Osteoblast (primary cell): ENCODE measurements at regions not wholly inside any gene's neighbourhood (a gene's known extent, or its start where the extent isn't known, plus 50 kb on each side); places are given as distances from the start of the nearest gene placed in this dataset.

Experiments
- DNase-seq: peaks from one replicate; pipeline ENCODE4 v3.0.0; 2011; ENCODE audit warnings: low spot score, mixed read lengths; ENCODE audit not compliant: insufficient read length; ENCODE audit errors: missing footprints
- H2AFZ ChIP-seq: 2 replicates; pipeline ENCODE4 v1.6.0; 2011; ENCODE audit warnings: mild to moderate bottlenecking, low read length
- H3K27ac ChIP-seq: 2 replicates; pipeline ENCODE4 v1.5.1; 2011; ENCODE audit warnings: mild to moderate bottlenecking, low read depth, low read length, moderate library complexity
- H3K27me3 ChIP-seq: 2 replicates; pipeline ENCODE4 v1.6.0; 2012; ENCODE audit warnings: mild to moderate bottlenecking, control low read depth, inconsistent platforms, low read length, moderate library complexity; ENCODE audit not compliant: insufficient read depth
- H3K36me3 ChIP-seq: 2 replicates; pipeline ENCODE4 v1.5.1; 2011; ENCODE audit warnings: mild to moderate bottlenecking, low read length, control low read depth, moderate library complexity; ENCODE audit not compliant: insufficient read depth
- H3K4me1 ChIP-seq: 2 replicates; pipeline ENCODE4 v1.5.1; 2011; ENCODE audit warnings: mild to moderate bottlenecking, low read length, control low read depth, moderate library complexity; ENCODE audit not compliant: insufficient read depth
- H3K4me2 ChIP-seq: 2 replicates; pipeline ENCODE4 v1.6.0; 2011; ENCODE audit warnings: mild to moderate bottlenecking, low read length; ENCODE audit not compliant: insufficient read depth
- H3K4me3 ChIP-seq: fragments of 200-600 bp; sonication (generic); 3 replicates; pipeline ENCODE4 v1.5.1; 2012; ENCODE audit warnings: mild to moderate bottlenecking, low read length, inconsistent platforms; ENCODE audit not compliant: insufficient read depth
- H3K79me2 ChIP-seq: 2 replicates; pipeline ENCODE4 v1.6.0; 2012; ENCODE audit warnings: mild to moderate bottlenecking, low read length, control low read depth, inconsistent platforms; ENCODE audit not compliant: insufficient read depth
- H3K9me3 ChIP-seq: 2 replicates; pipeline ENCODE4 v1.5.1; 2011; ENCODE audit warnings: low read depth, low read length, control low read depth
- H4K20me1 ChIP-seq: 2 replicates; pipeline ENCODE4 v1.6.0; 2012; ENCODE audit warnings: mild to moderate bottlenecking, low read length, control low read depth; ENCODE audit not compliant: insufficient read depth
- TF ChIP-seq, protein P1 (sequence below): IDR thresholded peaks from 2 replicates; pipeline ENCODE4 v1.5.1; 2011; ENCODE audit warnings: mild to moderate bottlenecking, low read depth, low read length, moderate library complexity; ENCODE audit errors: extremely low read depth

- Histone ChIP-seq H3K9me3 (no peaks in the 10 kb centered on the region), H3K4me2 (no peak overlapping the region), H3K36me3 (no peaks in the 10 kb centered on the region), H3K4me1 (no peaks in the 10 kb centered on the region), H3K4me3 (no peak overlapping the region), H3K79me2 (no peaks in the 10 kb centered on the region), H3K27me3 (no peaks in the 10 kb centered on the region), H4K20me1 (no peaks in the 10 kb centered on the region), H3K27ac (no peak overlapping the region), H2AFZ (no peak overlapping the region)
- DNase-seq, result no peak
- TF ChIP-seq, protein P1, sequence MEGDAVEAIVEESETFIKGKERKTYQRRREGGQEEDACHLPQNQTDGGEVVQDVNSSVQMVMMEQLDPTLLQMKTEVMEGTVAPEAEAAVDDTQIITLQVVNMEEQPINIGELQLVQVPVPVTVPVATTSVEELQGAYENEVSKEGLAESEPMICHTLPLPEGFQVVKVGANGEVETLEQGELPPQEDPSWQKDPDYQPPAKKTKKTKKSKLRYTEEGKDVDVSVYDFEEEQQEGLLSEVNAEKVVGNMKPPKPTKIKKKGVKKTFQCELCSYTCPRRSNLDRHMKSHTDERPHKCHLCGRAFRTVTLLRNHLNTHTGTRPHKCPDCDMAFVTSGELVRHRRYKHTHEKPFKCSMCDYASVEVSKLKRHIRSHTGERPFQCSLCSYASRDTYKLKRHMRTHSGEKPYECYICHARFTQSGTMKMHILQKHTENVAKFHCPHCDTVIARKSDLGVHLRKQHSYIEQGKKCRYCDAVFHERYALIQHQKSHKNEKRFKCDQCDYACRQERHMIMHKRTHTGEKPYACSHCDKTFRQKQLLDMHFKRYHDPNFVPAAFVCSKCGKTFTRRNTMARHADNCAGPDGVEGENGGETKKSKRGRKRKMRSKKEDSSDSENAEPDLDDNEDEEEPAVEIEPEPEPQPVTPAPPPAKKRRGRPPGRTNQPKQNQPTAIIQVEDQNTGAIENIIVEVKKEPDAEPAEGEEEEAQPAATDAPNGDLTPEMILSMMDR, result no peak
Measured at GRCh38 chrX:20954014-20954413, 420.2 kb upstream of the CNKSR2 start.

- Histone ChIP-seq H3K4me1 (no peaks in the 10 kb centered on the region), H3K9me3 (no peaks in the 10 kb centered on the region), H3K79me2 (no peaks in the 10 kb centered on the region), H3K27me3 (no peaks in the 10 kb centered on the region), H3K4me2 (no peak overlapping the region), H4K20me1 (no peaks in the 10 kb centered on the region), H2AFZ (no peak overlapping the region), H3K4me3 (no peak overlapping the region), H3K36me3 (no peaks in the 10 kb centered on the region), H3K27ac (no peak overlapping the region)
- no peak for DNase-seq
- TF ChIP-seq, protein P1, result no peak
Measured at GRCh38 chrX:20952180-20952579, 422.0 kb upstream of the CNKSR2 start.

DNA sequence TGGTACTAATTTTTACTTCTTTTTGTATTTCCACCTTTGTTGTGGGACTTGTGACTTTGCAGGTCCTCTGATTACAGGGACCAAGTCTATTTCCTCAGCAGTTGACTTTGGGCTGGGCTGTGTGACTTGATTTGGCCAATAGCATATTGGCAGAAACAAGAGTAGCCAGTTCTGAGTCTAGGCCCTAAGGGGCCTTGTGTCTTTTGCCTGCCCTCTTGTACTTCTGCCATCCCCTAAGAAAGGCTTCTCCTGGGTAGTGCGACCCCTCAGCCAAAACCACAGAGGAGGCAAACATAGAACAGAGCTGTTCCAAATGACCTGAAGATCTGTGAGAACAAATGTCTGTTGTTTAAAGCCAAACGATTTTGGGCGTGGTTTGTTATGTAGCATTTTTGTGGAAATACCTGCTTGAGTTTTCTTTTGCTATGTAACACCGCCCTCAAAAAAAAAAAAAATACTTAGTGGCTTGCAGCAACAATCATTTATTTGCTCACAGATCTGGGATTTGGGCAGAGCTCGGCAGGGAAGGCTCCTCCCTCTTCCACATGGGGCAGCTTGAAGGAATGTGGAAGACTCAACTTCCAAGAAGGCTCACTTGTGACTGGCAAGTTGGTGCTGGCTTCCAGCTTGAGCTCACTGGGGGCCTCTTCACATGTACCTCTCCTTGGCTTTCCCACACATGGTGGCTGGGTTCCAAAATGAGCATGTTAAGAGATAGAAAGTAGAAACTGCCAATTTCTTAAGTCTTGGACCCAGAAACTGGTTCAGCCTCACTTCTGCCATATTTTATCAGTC lies 423.0 kb upstream of the CNKSR2 start:
- no peak overlapping the region for H2AFZ ChIP-seq
- no peaks in the 10 kb centered on the region for H3K4me1 ChIP-seq
- H3K4me2 ChIP-seq, result no peak overlapping the region
- no peaks in the 10 kb centered on the region for H3K9me3 ChIP-seq
- no peaks in the 10 kb centered on the region for H3K79me2 ChIP-seq
- H4K20me1 ChIP-seq, result no peaks in the 10 kb centered on the region
- no peak overlapping the region for H3K27ac ChIP-seq
- H3K4me3 ChIP-seq, result no peak overlapping the region
- no peak for DNase-seq
- no peaks in the 10 kb centered on the region for H3K36me3 ChIP-seq
- TF ChIP-seq, protein P1, result no peak
- H3K27me3 ChIP-seq, result no peaks in the 10 kb centered on the region

- TF ChIP-seq, protein P1, result no peak
- no peak overlapping the region for H3K4me2 ChIP-seq
- H3K27ac ChIP-seq, result no peak overlapping the region
- H2AFZ ChIP-seq, result no peak overlapping the region
- H3K27me3 ChIP-seq, result no peaks in the 10 kb centered on the region
- H3K4me1 ChIP-seq, result no peaks in the 10 kb centered on the region
- DNase-seq, result no peak
- H3K4me3 ChIP-seq, result no peak overlapping the region
- H3K9me3 ChIP-seq, result no peaks in the 10 kb centered on the region
- H3K36me3 ChIP-seq, result no peaks in the 10 kb centered on the region
- H4K20me1 ChIP-seq, result no peaks in the 10 kb centered on the region
- no peaks in the 10 kb centered on the region for H3K79me2 ChIP-seq
Measured at GRCh38 chrX:20947411-20947912, 426.8 kb upstream of the CNKSR2 start.
